M059J (cell line): ENCODE measurements at regions not wholly inside any gene's neighbourhood (a gene's known extent, or its start where the extent isn't known, plus 50 kb on each side); places are given as distances from the start of the nearest gene placed in this dataset.
"Not testable (repeated sequence)": the region's sequence is repeated elsewhere in the genome, so short reads cannot be mapped to it uniquely, and the experiment has no call there.

Experiments used
- DNase-seq: peaks from one replicate; pipeline ENCODE4 v3.0.0-alpha.2; 2012; ENCODE audit warnings: low read depth

- no peak for DNase-seq
Measured at GRCh38 chr3:87873136-87873535, 185.7 kb downstream of the CGGBP1 start.

DNA sequence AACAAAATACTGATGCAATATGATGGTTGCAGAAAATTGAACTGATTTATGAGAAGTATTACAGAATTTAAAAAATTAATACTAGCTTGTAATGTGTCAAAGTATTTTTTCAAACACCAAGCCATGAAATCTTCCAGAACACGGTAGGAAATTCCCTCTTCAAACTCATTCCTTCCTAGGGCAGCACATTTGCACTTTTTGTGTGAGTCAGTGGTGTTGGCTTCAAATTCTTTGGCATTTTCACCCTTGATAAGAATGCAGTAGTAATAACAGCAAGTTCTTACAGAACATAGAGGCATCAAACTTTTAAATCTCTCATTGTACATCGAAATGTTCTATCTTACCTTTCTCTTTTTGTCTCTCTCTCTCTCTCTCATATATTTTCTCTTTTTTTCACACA, 191.8 kb downstream of the CGGBP1 start:
- no peak for DNase-seq

- DNase-seq: no peak
Measured at GRCh38 chr3:87856126-87856525, 202.7 kb downstream of the CGGBP1 start.

DNA sequence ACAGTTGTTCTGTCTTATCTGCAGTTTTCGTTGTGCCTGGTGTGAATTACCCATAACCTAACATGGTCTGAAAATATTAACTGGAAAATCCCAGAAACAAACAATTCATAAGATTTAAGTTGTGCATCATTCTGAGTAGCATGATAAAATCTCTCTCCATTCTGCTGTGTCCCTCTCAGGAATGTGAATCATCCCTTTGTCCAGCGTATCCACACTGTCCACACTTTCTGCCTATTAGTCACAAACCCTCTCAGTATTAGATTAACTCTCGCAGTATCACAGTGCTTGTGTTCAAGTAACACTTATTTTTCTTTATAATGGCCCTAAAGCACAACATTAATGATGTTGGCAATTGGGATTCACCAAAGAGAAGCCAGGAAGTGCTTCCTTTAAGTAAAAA, 203.2 kb downstream of the CGGBP1 start:
- DNase-seq: peak; percentile 4

DNA sequence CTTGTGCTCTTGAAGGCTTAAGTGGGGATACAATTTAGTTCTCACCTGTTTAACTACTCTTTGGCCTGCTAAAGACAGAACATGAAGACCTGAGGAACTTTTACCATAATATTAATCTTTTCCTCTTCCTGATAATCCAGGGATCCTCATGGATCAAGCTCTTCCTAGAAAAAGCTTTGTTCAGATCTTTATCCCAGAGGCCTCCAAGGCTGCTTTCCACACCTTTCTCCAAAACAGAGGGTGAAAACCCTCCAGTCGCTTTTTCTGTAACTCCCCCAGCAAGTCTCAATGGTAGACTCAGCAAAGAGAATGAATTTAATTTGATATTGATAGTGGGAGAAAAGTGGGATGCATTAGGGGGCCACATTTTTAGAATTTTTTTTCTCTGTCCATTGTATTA, 203.6 kb downstream of the CGGBP1 start:
- DNase-seq: no peak

- no peak for DNase-seq
Measured at GRCh38 chr3:87848003-87848402, 210.8 kb downstream of the CGGBP1 start.

DNA sequence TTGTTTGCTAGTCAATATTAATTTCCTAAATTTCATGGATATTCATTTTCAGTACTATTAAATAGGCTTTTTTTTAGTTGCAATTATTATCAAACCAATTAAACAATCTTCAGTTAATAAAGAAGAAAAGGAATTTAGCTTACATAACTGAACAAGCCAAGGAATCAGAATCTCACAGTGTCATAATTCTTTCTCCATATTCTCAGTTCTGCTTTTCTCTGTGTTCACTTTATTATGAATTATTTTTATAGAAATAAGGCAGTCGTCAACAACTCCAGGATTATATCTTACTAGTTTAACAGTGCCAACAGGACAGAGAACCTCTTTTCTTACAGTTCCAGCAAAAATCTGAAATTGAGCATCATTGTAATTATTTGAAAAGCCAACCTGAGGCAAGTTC, 221.7 kb downstream of the CGGBP1 start:
- no peak for DNase-seq

DNA sequence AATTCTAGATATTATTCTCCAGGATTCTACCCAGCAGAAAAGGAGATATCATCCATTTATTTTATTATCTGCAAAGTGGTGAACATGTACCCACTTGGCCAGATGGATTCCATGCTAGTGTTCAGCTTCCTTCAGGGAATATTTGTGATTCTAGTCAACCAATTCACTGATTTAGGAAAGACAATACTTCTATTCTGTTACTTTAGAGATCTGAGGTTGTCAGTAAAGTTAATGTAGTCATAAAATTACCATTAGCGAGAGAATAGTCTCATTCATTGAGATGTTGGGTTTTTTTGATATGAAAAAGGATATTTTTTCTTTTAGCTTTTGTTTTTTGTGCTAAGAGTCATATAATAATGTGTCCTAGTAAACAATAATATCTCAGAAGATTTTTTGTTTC, 222.8 kb downstream of the CGGBP1 start:
- DNase-seq: no peak

GRCh38 chr3:87835236-87835635, 223.6 kb downstream of the CGGBP1 start:
- no peak for DNase-seq

DNA sequence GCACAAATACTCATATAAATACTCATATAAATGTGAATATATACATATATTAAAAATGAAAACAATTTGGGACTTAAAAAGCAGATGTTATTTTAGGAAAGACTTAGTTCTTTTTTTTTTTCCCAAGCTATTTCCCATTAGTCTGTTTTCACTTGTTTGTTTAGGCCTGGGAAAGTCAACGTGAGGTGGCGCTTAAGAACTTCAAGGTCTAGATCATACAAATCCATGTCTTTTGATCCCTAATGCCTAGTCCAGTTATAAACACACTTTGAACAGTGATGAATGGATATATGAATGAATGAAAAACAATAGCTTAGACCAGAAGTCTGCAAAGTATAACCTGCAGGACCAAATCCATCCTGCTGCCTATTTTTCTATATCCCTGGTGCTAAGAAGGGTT, 224.5 kb downstream of the CGGBP1 start:
- no peak for DNase-seq

GRCh38 chr3:87833039-87833377, 225.8 kb downstream of the CGGBP1 start:
- DNase-seq: no peak

DNA sequence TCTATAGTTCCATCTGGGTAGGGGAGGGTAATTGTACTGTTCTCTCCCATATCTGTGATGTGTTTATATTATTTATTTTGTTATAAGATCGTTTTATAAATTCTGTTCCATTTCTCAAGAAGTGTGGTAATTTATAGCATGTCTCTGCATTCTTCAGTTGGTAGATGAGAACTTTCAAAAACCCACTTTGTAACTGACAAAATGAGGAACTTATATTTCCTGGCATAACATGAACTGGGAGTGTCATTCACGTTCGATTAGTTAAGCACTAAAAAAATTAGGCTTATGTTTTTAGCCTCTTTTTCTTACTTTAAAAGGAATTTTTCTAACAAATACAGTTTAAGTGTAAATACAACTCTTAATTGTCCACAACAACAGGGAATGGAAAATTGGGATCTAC, 230.8 kb downstream of the CGGBP1 start:
- DNase-seq: no peak

- DNase-seq: no peak
Measured at GRCh38 chr3:87822563-87822962, 236.2 kb downstream of the CGGBP1 start.

DNA sequence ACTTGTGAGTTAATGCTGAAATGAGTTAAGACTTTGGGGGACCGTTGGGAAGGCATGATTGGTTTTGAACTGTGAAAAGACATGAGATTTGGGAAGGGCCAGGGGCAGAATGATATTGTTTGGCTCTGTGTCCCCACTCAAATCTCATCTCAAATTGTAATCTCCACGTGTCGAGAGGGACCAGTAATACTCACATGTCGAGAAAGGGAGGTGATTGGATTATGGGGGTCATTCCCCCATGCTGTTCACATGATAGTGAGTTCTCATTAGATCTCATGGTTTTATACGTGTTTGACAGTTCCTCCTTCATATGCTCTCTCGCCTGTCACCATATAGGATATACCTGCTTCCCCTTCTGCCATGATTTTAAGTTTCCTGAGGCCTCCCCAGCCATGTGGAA, 245.3 kb downstream of the CGGBP1 start:
- DNase-seq: not testable (repeated sequence)

- no peak for DNase-seq
Measured at GRCh38 chr3:87811953-87812352, 246.9 kb downstream of the CGGBP1 start.

GRCh38 chr3:87810452-87811016, 248.3 kb downstream of the CGGBP1 start:
- no peak for DNase-seq

GRCh38 chr3:87805670-87806069, 253.1 kb downstream of the CGGBP1 start:
- DNase-seq: no peak

- no peak for DNase-seq
Measured at GRCh38 chr3:87801409-87801808, 257.4 kb downstream of the CGGBP1 start.

- no peak for DNase-seq
Measured at GRCh38 chr3:87800516-87800915, 258.3 kb downstream of the CGGBP1 start.

DNA sequence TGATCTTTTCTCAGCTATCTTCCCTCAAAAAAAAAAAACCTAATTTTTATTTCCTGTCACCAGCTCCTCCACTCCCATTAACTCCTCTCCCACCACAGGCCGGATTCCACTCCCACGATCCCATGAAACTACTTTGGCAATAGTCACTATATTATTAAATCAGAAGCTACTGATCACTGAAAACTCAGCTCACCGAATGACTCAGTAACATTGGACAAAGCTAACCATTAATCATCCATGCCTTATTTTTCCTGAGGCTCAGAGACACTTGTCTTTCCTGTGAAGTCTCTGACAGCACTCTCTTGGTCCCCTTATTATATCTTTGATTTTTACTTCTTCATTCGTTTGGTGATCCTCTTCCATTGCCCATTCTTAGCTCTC, 260.2 kb downstream of the CGGBP1 start:
- DNase-seq: no peak

DNA sequence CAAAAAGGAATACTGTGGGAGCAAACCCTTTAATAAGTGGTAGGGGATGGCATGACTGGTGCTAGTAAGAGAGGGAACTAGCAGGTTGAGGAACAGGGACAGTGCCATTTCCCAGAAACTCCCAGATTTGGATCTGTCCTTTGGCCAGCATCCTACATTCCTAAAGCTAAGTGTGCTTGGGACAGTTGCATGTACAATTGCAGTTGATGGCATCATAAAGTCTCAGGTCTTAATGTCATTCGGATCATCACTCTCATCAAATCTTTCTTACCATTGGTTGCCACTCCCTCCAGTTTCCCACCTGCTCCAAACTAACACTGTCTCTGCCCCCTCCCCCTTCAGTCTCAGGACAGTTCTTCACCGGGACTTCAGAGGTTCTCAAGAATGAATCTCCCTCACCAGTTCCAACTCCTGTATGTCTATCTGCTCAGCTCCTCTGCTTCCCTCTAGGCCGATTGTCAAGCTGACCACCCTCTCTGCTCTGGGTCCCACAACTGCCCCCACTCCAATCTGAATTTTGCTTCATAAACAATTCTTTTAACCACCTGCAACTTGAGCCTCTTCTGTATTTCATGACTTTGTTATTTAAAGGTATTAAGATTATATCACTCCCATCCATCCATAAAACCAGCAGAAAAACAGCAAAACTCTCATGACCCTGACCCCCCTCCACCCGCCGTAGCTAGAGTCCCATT, 260.8 kb downstream of the CGGBP1 start:
- DNase-seq: no peak

- no peak for DNase-seq
Measured at GRCh38 chr3:87796843-87797185, 262.0 kb downstream of the CGGBP1 start.

DNA sequence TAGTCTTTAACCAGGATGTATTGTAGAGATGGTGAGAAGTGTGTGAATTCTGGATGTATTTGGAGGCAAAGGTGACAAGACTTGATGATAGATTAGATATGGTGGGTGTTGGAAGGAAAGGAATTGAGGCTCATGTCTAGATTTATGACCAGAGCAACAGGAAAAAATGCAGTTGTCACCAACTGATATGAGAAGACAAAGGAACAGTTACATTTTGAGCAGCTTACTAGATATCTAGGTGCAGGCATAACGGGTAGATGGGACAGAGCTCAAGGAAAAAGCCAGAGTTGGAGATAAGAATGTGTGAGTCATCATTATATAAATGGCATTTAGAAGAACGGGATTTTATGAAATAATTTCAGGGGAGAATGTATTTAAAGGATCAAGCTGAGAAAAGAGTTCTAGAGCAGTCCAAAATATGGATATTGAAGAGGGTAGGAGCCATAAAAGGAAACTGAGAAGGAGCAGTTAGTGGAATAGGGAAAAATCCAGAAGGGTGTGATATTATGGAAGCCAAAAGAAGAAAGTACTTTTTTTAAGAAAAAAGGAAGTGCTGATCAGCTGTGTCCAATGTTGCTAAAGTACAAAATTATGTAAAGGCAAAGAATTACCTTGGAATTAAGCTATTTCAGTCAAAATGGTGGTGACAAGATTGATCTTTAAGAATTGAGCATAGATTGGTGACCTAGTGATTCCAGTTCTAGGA, 262.5 kb downstream of the CGGBP1 start:
- DNase-seq: no peak

DNA sequence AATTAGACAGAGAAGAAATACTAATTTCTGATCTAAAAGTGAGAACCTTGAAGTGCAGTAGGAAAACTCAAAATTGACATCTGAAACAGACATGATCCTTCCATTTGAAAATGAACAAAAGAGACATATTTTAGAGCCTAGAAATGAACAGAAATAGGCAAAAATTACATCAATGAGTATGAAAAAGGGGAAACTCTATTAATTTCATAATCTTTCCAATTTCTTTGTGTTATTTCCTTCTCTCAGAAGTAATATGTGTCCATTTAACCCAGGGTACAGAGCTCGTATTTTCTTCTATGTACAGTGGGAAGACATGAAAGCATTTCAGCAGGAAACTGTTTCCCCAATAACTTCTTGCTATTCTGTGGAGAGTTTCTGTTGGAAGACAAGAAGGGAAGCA, 263.1 kb downstream of the CGGBP1 start:
- DNase-seq: no peak
